PC-9 (cell line): ENCODE measurements at regions not wholly inside any gene's neighbourhood (a gene's known extent, or its start where the extent isn't known, plus 50 kb on each side); places are given as distances from the start of the nearest gene placed in this dataset.

ENCODE experiments used
- EZH2 ChIP-seq: fragments of 200-600 bp; sonication (generic); IDR thresholded peaks from 2 replicates; pipeline ENCODE4 v1.8.0; 2017; ENCODE audit warnings: antibody characterized with exemption, low read depth
- TF ChIP-seq, protein P1 (sequence below): fragments of 200-600 bp; sonication (generic); conservative IDR thresholded peaks from 2 replicates; pipeline ENCODE4 v1.6.1; 2017; ENCODE audit warnings: mixed run types, antibody characterized with exemption, mild to moderate bottlenecking, moderate library complexity

GRCh38 chr18:22094358-22094734, 75.0 kb upstream of the GATA6 start:
- TF ChIP-seq EZH2: no peak
- TF ChIP-seq, protein P1, sequence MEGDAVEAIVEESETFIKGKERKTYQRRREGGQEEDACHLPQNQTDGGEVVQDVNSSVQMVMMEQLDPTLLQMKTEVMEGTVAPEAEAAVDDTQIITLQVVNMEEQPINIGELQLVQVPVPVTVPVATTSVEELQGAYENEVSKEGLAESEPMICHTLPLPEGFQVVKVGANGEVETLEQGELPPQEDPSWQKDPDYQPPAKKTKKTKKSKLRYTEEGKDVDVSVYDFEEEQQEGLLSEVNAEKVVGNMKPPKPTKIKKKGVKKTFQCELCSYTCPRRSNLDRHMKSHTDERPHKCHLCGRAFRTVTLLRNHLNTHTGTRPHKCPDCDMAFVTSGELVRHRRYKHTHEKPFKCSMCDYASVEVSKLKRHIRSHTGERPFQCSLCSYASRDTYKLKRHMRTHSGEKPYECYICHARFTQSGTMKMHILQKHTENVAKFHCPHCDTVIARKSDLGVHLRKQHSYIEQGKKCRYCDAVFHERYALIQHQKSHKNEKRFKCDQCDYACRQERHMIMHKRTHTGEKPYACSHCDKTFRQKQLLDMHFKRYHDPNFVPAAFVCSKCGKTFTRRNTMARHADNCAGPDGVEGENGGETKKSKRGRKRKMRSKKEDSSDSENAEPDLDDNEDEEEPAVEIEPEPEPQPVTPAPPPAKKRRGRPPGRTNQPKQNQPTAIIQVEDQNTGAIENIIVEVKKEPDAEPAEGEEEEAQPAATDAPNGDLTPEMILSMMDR: no peak
